Activated naive CD4-positive, alpha-beta T cell treated with Interleukin-2 at 50 U/mL for 16 hours (primary cell): ENCODE measurements at regions not wholly inside any gene's neighbourhood (a gene's known extent, or its start where the extent isn't known, plus 50 kb on each side); places are given as distances from the start of the nearest gene placed in this dataset.

Experiments used
- DNase-seq: peaks from one replicate; pipeline ENCODE4 v3.0.0-alpha.2; 2020

- DNase-seq: no peak
Measured at GRCh38 chr6:100130630-100131029, 136.6 kb upstream of the MCHR2 start.

- DNase-seq: no peak
Measured at GRCh38 chr6:100126790-100127484, 132.9 kb upstream of the MCHR2 start.

DNA sequence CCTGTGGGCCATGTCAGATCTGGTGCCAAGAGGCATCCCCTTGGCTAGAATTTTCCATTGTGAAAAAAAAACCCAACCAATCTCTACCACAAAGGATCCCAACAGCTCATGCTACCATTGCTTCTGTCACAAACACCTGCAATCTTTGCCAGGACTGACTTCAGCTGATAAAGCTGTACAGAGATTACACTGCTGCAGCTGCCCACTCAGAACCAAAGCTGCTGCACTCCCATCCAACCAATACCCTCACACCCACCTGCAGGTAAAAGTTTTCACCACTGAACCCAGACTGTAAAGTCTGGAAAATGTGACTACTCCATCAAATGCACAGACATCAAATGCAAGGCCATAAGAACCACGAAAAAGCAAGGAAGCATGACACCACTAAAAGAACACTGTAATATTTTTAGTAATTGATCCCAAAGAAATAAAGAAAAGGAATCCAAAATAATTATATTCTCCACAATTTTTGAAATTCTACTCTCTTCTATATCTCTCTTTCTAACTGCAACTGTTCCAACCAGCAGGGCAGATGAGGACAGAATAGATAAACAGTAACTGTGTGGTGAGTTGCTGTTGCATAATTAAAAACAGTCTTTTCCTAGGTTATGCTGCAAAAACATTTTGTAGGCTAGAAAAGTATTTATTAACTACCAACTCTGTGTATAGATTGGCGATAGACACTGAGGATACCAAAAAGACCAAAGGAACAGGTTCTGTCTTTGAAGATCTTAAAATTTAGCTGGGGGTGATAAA is 128.0 kb upstream of the MCHR2 start:
- no peak for DNase-seq

DNA sequence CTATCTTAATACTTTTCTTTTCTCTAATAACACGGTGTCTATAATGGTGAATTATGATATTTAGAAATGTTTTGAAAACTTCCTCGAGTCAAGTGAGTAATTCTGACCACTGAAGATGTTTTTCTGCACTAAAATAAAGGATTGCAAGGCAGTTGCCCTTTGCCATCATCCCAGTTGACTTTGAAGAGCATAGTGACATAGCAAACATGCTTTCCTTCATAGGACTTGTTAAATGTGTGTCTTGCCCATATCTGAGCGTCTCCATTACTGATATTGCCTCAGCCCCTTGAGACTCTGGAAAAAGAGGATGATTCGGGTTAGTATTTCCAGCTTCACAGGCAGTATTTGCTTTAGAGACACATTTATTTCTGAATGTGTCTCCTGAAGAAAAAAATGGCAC is 125.2 kb upstream of the MCHR2 start:
- DNase-seq: no peak

- DNase-seq: no peak
Measured at GRCh38 chr6:100118301-100118700, 124.3 kb upstream of the MCHR2 start.

DNA sequence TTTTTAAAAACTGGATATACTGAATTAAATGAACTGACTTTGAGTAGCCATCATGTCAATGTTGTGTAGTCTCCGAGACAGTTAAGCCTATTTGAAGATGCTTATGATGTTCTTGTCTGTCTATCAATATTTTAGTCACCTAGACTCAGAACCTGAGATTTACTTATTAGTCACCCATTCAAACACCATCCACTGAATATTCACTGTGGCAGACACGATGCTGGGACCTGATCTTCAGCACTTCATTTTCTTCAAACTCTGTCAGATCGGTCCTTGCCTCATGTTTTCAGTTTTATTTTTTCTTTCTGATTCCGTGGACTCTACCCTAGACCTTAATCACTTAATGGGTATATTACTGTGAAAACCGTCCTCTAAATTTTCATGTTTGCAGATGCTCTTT is 123.7 kb upstream of the MCHR2 start:
- DNase-seq: no peak

DNA sequence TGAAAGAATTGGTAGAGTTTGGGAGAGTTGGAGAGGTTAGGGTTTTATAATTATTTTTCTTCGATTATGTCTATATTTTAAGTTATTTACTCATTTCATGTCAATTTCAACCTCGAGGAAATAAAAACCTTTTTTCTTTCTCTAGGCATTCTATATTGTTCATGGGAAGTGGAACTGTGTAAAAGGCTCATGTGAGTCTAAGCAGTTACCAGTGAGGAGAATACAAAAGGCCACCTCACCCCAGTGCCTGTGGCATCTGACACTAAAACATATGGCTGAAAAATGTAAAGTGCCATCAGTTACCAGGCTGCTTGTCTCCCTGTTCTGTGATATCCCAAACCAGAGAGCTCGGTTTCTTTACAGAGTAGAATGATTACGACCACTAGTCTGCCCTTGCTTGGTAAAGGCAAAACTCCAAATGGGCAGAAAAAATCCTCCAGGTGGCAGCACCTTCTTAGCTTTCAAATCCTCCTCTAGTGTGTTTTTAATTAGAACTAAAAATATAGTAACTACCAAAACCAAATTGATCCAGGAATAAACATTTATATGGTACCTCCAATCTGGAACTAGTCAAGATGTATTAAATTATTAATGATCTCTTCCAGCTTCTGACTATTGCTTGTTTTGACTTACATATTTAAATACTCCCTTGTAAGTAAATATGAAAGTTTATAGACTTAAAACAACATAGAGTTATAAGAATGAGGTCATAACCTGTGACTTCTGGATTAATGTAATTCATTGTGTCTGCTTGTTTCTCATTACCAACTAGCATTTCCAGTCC is 122.6 kb upstream of the MCHR2 start:
- DNase-seq: peak; percentile 6

GRCh38 chr6:100115407-100116101 is 121.5 kb upstream of the MCHR2 start:
- DNase-seq: no peak

DNA sequence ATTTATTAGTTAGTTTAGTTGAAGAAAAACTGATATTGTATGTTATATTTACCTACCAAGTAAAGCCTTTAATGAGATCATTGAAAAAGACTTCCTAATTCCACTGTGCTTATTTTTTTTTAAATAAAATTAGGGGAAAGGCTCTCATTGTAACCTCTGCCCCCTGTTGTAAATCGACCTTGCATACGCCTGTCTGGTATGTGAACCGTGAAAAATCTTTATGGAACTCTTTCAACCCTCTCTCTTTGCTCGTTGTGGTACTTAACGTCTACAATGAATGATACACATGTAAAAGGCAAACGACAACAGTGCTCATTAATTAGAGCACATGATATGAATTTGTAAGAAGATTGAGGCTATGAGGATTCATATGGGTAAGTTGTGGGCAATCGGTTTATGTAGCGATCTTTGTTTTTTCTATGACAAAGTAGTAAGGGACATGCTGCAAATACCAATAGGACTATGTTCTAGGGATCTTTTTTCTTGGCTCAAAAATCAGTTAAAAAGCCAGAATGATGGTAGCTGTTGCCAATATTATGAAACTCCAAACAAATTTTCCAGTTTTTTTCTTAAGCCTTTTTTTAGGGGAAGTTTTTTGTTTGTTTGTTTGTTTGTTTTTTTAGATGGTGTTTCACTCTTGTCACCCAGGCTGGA is 119.0 kb upstream of the MCHR2 start:
- no peak for DNase-seq

GRCh38 chr6:100105919-100106529 is 112.0 kb upstream of the MCHR2 start:
- no peak for DNase-seq

DNA sequence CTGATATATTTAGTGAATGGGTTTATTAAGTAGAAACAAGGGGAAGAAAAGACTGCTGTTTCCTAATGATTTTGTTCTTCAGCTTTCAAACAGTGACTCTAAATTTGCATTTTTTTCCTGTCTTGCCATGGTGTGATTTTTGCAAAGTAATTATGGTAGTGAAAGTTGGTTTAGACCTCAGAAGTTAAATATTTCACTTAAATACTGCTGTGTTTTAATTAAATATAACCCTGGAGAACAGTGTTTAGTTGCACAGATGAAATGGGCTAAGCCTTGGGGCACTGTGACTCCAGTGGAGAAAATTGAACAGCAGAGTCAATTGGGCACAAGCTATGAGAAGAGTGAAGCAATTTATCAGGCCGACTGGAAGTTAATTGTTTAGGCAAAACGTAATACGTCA is 111.1 kb upstream of the MCHR2 start:
- no peak for DNase-seq

- DNase-seq: no peak
Measured at GRCh38 chr6:100103931-100104330, 109.9 kb upstream of the MCHR2 start.

- DNase-seq: no peak
Measured at GRCh38 chr6:100103194-100103593, 109.2 kb upstream of the MCHR2 start.

GRCh38 chr6:100101644-100102043 is 107.6 kb upstream of the MCHR2 start:
- DNase-seq: no peak

GRCh38 chr6:100100776-100101175 is 106.8 kb upstream of the MCHR2 start:
- no peak for DNase-seq

DNA sequence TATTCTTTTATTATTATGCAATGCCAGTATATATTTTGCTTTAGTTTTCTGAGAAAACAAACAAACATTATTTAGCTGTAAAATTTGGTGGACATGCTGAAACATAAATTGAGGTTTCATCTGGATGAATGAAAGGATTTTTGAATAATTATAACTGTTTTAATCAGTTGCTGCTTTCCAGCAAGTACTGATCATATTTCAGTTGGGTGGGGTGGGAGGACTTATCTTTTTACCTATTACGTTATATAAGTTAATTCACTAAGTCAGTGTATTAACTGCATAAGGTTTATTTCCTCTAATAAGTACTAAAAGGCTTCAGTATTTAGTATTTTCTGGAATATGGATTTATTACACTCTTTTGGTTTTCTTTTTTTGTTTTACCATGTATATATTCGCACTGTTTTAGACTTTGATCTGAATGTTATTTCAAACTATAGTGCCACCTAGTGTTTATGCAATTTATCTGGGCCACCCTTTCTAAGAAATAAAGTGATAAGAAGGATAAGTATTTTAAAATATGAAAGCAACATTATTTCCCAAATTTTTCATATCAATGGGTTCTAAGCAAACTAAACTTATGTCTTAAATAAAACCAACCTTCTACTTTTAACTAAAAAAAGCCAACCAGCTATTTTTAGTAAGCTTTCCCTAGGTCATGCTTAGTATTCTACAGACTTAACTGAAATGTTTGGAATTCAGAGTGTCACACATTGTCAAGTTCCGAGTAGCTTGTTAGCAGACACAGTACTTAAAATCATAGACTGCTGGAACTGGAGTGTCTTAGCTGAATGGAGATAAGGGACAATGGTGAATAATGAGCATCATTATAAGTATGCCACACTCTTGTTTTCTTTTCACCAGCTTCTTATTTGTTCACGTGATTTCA is 105.4 kb upstream of the MCHR2 start:
- DNase-seq: no peak

DNA sequence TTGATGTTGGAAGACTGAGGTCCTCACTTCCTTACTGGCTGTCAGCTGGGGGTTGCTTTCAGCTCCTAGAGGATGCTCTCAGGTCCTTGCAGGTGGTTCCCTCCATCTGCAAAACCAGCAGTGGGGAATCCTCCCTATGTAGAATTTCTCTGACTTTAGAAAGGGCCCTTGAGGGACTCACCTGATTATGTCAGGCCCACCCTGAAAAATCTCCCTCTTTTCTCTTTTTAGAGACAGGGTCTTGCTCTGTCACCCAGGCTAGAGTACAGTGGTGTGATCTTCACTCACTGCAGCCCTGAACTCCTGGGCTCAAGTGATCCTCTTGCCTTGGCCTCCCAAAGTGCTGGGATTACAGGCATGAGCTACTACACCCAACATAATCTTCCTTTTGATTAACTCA is 102.9 kb upstream of the MCHR2 start:
- DNase-seq: no peak

DNA sequence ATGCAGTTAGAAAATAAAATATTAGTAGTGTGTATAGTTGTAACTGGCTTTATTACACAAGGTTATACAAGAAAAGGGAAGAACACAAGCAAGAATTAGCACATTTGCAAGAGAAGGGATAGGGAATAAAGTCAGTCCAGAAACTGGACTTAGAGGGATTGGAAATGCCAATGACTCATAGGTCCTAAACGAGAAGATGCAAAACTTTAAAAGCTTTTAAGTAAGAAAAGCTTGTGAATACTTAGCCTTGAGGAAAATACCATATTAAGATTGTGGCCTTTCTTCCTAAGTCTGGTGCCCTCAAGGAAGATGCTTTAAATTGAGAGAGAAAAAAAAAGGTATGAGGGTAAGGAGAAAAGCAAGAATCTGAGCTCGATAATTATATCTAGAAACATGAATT is 102.3 kb upstream of the MCHR2 start:
- no peak for DNase-seq

DNA sequence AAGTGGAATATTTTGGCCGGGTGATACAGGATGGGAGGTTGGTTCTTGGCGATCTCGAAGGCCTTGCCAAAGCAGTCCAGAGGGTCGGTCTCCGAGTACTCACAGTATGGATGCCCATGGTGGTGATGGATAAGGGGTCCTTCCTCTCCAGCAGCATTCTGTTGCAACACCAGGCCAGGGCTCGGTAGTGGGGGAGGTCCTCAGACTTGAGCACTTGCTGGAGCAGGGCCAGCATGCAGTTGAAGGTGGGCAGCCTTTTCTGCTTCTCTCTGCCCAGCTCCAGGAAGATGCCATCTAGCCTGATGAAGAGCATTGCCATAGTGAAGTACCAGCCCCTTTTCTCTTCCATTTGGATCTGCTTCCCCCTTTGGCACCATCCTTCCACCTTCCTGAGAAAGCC is 99.4 kb upstream of the MCHR2 start:
- DNase-seq: no peak

DNA sequence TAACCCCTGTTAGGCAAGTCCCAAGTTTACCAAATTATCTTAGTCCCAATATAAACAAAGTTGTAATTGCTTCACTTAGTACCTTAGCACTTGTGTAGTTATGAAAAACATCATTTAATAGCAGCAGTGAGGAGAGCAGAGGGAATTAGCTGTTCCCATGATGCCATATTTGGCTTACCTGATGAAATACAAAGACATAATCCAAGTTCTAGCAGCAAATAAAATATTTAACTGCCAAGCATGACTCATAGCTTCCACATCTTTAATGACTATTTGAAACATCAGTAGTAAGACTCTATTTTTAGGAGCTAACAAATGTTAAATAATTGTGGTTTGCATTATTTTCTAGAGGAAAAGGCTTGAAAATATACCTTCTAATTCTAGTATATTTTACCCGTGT is 94.0 kb upstream of the MCHR2 start:
- DNase-seq: no peak

DNA sequence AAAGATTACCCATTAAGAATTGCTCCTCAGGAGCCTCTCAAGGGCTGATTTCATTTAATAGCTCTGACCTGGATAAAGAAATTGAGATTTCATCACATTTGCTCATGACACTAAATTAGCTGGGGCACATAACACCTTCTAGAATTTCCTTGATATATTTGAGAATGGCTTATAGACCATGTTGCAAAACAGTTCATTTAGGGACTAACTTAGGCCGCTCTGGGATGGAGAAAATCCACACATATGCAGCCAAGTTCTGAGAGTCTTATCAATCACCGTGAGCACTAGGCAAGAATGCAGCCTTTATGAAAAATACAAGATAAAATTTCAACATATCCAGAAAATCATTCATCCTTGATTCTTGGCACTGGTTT is 91.0 kb upstream of the MCHR2 start:
- no peak for DNase-seq
